DOHH2 (cell line): ENCODE measurements at regions not wholly inside any gene's neighbourhood (a gene's known extent, or its start where the extent isn't known, plus 50 kb on each side); places are given as distances from the start of the nearest gene placed in this dataset.

ENCODE experiments used
- EZH2phosphoT487 ChIP-seq: fragments of 200-600 bp; sonication (generic); IDR thresholded peaks from 2 replicates; pipeline ENCODE4 v1.6.1; 2017; ENCODE audit warnings: borderline replicate concordance, mild to moderate bottlenecking, antibody characterized with exemption, low read length, moderate library complexity, mixed read lengths
- TF ChIP-seq, protein P1 (sequence below): fragments of 200-600 bp; sonication (generic); IDR thresholded peaks from one replicate; pipeline ENCODE4 v1.5.1; 2014; ENCODE audit warnings: antibody characterized with exemption, mild to moderate bottlenecking, low read depth, low read length; ENCODE audit not compliant: poor library complexity, severe bottlenecking

DNA sequence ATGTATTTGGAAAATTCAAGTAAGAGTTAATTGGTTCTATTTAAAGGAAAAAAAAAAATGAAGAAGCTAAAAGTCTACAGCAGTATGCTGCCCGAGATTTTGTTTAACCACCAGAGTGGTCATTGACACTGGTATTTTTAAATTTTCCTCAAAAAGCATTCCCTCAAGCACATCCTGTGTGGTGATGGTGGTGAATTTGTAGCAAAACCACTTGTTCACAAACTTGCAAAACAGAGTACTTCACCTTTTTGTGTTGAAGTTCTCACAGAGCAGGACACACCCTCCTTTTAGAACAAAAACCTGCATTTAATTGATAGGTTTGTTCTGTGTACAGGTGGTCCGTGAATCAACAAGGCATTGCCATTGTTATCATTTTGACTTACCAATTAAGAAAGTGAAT, 374.2 kb downstream of the EFNA5 start:
- TF ChIP-seq, protein P1, sequence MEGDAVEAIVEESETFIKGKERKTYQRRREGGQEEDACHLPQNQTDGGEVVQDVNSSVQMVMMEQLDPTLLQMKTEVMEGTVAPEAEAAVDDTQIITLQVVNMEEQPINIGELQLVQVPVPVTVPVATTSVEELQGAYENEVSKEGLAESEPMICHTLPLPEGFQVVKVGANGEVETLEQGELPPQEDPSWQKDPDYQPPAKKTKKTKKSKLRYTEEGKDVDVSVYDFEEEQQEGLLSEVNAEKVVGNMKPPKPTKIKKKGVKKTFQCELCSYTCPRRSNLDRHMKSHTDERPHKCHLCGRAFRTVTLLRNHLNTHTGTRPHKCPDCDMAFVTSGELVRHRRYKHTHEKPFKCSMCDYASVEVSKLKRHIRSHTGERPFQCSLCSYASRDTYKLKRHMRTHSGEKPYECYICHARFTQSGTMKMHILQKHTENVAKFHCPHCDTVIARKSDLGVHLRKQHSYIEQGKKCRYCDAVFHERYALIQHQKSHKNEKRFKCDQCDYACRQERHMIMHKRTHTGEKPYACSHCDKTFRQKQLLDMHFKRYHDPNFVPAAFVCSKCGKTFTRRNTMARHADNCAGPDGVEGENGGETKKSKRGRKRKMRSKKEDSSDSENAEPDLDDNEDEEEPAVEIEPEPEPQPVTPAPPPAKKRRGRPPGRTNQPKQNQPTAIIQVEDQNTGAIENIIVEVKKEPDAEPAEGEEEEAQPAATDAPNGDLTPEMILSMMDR: no peak
- no peak for TF ChIP-seq EZH2phosphoT487
